Nephron progenitor cell (in vitro differentiated cells): ENCODE measurements at regions not wholly inside any gene's neighbourhood (a gene's known extent, or its start where the extent isn't known, plus 50 kb on each side); places are given as distances from the start of the nearest gene placed in this dataset.

Experiments
- DNase-seq: peaks from one replicate; pipeline ENCODE4 v3.0.0; 2021
- H3K27ac Mint-ChIP-seq: 2 replicates; pipeline ENCODE4 v1.8.0; 2021; ENCODE audit warnings: mild to moderate bottlenecking, moderate library complexity, mixed read lengths
- H3K27me3 Mint-ChIP-seq: 2 replicates; pipeline ENCODE4 v1.8.0; 2021; ENCODE audit warnings: mild to moderate bottlenecking, low read depth, mixed read lengths; ENCODE audit not compliant: poor library complexity
- H3K36me3 Mint-ChIP-seq: 2 replicates; pipeline ENCODE4 v1.8.0; 2021; ENCODE audit warnings: low read depth, mixed read lengths
- H3K4me1 Mint-ChIP-seq: 2 replicates; pipeline ENCODE4 v1.8.0; 2021; ENCODE audit warnings: mixed read lengths
- H3K4me3 Mint-ChIP-seq: 2 replicates; pipeline ENCODE4 v1.8.0; 2021; ENCODE audit warnings: mild to moderate bottlenecking, moderate library complexity, mixed read lengths
- H3K9me3 Mint-ChIP-seq: 2 replicates; pipeline ENCODE4 v1.8.0; 2021; ENCODE audit warnings: mild to moderate bottlenecking, moderate library complexity, mixed read lengths
- TF ChIP-seq, protein P1 (sequence below): fragments of 200-600 bp; sonication (generic); IDR thresholded peaks from 2 replicates; pipeline ENCODE4 v1.5.0; 2021; ENCODE audit warnings: antibody characterized with exemption

GRCh38 chr14:101353422-101353821 is 207.9 kb upstream of the DIO3 start:
- Mint-ChIP-seq H3K27me3 (peaks cover 8% of the 10 kb centered on the region), H3K4me3 (no peak overlapping the region), H3K4me1 (peaks cover 22% of the 10 kb centered on the region), H3K9me3 (peaks cover 55% of the 10 kb centered on the region), H3K36me3 (peaks cover 20% of the 10 kb centered on the region), H3K27ac (no peak overlapping the region)
- DNase-seq: no peak
- TF ChIP-seq, protein P1, sequence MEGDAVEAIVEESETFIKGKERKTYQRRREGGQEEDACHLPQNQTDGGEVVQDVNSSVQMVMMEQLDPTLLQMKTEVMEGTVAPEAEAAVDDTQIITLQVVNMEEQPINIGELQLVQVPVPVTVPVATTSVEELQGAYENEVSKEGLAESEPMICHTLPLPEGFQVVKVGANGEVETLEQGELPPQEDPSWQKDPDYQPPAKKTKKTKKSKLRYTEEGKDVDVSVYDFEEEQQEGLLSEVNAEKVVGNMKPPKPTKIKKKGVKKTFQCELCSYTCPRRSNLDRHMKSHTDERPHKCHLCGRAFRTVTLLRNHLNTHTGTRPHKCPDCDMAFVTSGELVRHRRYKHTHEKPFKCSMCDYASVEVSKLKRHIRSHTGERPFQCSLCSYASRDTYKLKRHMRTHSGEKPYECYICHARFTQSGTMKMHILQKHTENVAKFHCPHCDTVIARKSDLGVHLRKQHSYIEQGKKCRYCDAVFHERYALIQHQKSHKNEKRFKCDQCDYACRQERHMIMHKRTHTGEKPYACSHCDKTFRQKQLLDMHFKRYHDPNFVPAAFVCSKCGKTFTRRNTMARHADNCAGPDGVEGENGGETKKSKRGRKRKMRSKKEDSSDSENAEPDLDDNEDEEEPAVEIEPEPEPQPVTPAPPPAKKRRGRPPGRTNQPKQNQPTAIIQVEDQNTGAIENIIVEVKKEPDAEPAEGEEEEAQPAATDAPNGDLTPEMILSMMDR: no peak

DNA sequence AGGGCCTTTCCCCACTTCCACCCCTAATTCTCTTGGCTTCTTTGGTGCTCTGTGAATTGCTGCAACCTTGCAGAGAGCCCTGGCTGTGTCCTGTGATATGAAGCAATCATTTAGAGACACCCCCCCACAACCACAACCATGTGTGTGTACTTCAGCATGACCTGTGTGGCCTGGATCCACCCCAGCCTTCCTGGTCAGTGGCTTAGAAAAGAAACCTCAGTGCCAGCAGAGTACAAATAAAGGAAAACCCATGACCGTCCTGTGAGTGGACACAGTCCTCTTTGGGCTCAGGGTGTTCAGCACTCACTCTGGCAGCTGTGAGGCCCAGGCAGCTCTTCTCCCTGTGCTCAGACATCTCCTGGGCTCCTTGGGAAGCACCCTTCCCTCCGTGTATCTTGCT is 206.6 kb upstream of the DIO3 start:
- H3K36me3 Mint-ChIP-seq: peaks cover 20% of the 10 kb centered on the region
- peaks cover 35% of the 10 kb centered on the region for H3K4me1 Mint-ChIP-seq
- H3K27ac Mint-ChIP-seq: no peak overlapping the region
- H3K27me3 Mint-ChIP-seq: peaks cover 8% of the 10 kb centered on the region
- TF ChIP-seq, protein P1: no peak
- H3K9me3 Mint-ChIP-seq: peaks cover 55% of the 10 kb centered on the region
- H3K4me3 Mint-ChIP-seq: no peak overlapping the region
- no peak for DNase-seq

- Mint-ChIP-seq H3K27ac (no peak overlapping the region), H3K9me3 (peaks cover 55% of the 10 kb centered on the region), H3K36me3 (peaks cover 20% of the 10 kb centered on the region), H3K4me3 (no peak overlapping the region), H3K27me3 (peaks cover 8% of the 10 kb centered on the region), H3K4me1 (peaks cover 39% of the 10 kb centered on the region)
- TF ChIP-seq, protein P1: no peak
- no peak for DNase-seq
Observed at GRCh38 chr14:101355284-101355683, 206.0 kb upstream of the DIO3 start.

DNA sequence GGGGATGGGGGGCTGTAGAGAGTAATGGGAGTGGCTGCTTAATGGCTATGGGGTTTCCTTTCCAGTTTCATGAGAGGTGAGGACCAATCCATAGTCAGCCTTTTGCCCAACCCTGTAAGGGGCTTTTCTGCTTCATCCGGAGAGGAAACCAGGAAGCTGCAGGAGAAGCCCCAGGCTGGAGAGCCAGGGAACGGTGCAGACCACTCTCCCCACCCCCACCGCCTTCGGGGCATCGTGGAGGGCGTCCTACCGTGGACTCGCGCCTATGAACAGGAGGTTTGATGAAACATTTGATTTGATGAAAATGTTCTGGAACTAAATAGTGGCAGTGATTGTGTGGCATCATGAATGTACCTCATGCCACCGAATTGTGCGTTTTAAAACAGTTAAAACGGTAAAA is 204.3 kb upstream of the DIO3 start:
- TF ChIP-seq, protein P1: no peak
- Mint-ChIP-seq H3K4me1 (peaks cover 39% of the 10 kb centered on the region), H3K4me3 (no peak overlapping the region), H3K27ac (no peak overlapping the region), H3K36me3 (peaks cover 20% of the 10 kb centered on the region), H3K9me3 (peaks cover 49% of the 10 kb centered on the region), H3K27me3 (peaks cover 10% of the 10 kb centered on the region)
- DNase-seq: no peak

- TF ChIP-seq, protein P1: no peak
- no peak for DNase-seq
- H3K27me3 Mint-ChIP-seq: peaks cover 9% of the 10 kb centered on the region
- peaks cover 43% of the 10 kb centered on the region for H3K9me3 Mint-ChIP-seq
- peaks cover 45% of the 10 kb centered on the region for H3K4me1 Mint-ChIP-seq
- no peak overlapping the region for H3K4me3 Mint-ChIP-seq
- no peak overlapping the region for H3K27ac Mint-ChIP-seq
- H3K36me3 Mint-ChIP-seq: peaks cover 20% of the 10 kb centered on the region
Observed at GRCh38 chr14:101357559-101358319, 203.6 kb upstream of the DIO3 start.
